Stimulated activated CD4-positive, alpha-beta T cell treated with anti-CD3 and anti-CD28 coated beads, Interleukin-2, amount 100 ng/mL, for 24 hours (primary cell): ENCODE measurements at regions not wholly inside any gene's neighbourhood (a gene's known extent, or its start where the extent isn't known, plus 50 kb on each side); places are given as distances from the start of the nearest gene placed in this dataset.

ENCODE experiments used
- DNase-seq, 2 donors: peaks; one replicate each; pipeline ENCODE4 v3.0.0-alpha.2; 2020

GRCh38 chr10:31146491-31147209 lies 115.0 kb upstream of the ZNF438 start:
- DNase-seq, result no peak

- DNase-seq, result no peak
These were observed 115.5 kb upstream of the ZNF438 start for GRCh38 chr10:31147210-31147608.

GRCh38 chr10:31148951-31149350 lies 117.3 kb upstream of the ZNF438 start:
- DNase-seq, result no peak

- no peak for DNase-seq
These were observed 118.3 kb upstream of the ZNF438 start for GRCh38 chr10:31149835-31150512.

GRCh38 chr10:31151301-31151700 lies 119.6 kb upstream of the ZNF438 start:
- DNase-seq, result no peak

- no peak for DNase-seq
These were observed 120.9 kb upstream of the ZNF438 start for GRCh38 chr10:31152421-31153135.

- no peak for DNase-seq
These were observed 121.5 kb upstream of the ZNF438 start for GRCh38 chr10:31153161-31153560.

- no peak for DNase-seq
These were observed 122.0 kb upstream of the ZNF438 start for GRCh38 chr10:31153692-31154091.

- DNase-seq, result no peak
These were observed 123.3 kb upstream of the ZNF438 start for GRCh38 chr10:31154996-31155395.

GRCh38 chr10:31157123-31158010 lies 125.7 kb upstream of the ZNF438 start:
- DNase-seq, result no peak

- no peak for DNase-seq
These were observed 126.5 kb upstream of the ZNF438 start for GRCh38 chr10:31158011-31158658.

- no peak for DNase-seq
These were observed 134.9 kb upstream of the ZNF438 start for GRCh38 chr10:31166606-31167005.

- no peak for DNase-seq
These were observed 139.0 kb upstream of the ZNF438 start for GRCh38 chr10:31170636-31171035.

- no peak for DNase-seq
These were observed 139.9 kb upstream of the ZNF438 start for GRCh38 chr10:31171402-31172083.

GRCh38 chr10:31172925-31173324 lies 141.3 kb upstream of the ZNF438 start:
- no peak for DNase-seq

GRCh38 chr10:31173752-31174151 lies 142.1 kb upstream of the ZNF438 start:
- no peak for DNase-seq

- no peak for DNase-seq
These were observed 139.8 kb upstream of the ZEB1 start for GRCh38 chr10:31179091-31179680.

- DNase-seq, result no peak
These were observed 132.6 kb upstream of the ZEB1 start for GRCh38 chr10:31186225-31187000.

- no peak for DNase-seq
These were observed 131.8 kb upstream of the ZEB1 start for GRCh38 chr10:31187182-31187581.

- no peak for DNase-seq
These were observed 131.3 kb upstream of the ZEB1 start for GRCh38 chr10:31187607-31188210.
